Retina (tissue), 1 donor: ENCODE measurements at regions not wholly inside any gene's neighbourhood (a gene's known extent, or its start where the extent isn't known, plus 50 kb on each side); places are given as distances from the start of the nearest gene placed in this dataset.
"Not testable (repeated sequence)": the region's sequence is repeated elsewhere in the genome, so short reads cannot be mapped to it uniquely, and the experiment has no call there.

Experiments used
- DNase-seq: peaks from one replicate; pipeline ENCODE4 v3.0.0-alpha.2; 2016

GRCh38 chr13:54165581-54166215 is 1137.1 kb downstream of the OLFM4 start:
- DNase-seq = no peak

- no peak for DNase-seq
Measured at GRCh38 chr13:54173996-54174395, 1145.4 kb downstream of the OLFM4 start.

GRCh38 chr13:54175466-54175865 is 1146.9 kb downstream of the OLFM4 start:
- DNase-seq = no peak

GRCh38 chr13:54177466-54177865 is 1148.9 kb downstream of the OLFM4 start:
- no peak for DNase-seq

GRCh38 chr13:54183166-54183565 is 1154.6 kb downstream of the OLFM4 start:
- no peak for DNase-seq

- peak; percentile 13 for DNase-seq
Measured at GRCh38 chr13:54183728-54184127, 1155.1 kb downstream of the OLFM4 start.

GRCh38 chr13:54184576-54184975 is 1156.0 kb downstream of the OLFM4 start:
- DNase-seq = no peak

- DNase-seq = no peak
Measured at GRCh38 chr13:54185101-54185500, 1156.5 kb downstream of the OLFM4 start.

GRCh38 chr13:54185785-54186184 is 1157.2 kb downstream of the OLFM4 start:
- no peak for DNase-seq

GRCh38 chr13:54187461-54187860 is 1158.8 kb downstream of the OLFM4 start:
- DNase-seq = no peak

GRCh38 chr13:54194233-54195024 is 1165.8 kb downstream of the OLFM4 start:
- DNase-seq = no peak

- no peak for DNase-seq
Measured at GRCh38 chr13:54196684-54197083, 1168.1 kb downstream of the OLFM4 start.

- DNase-seq = no peak
Measured at GRCh38 chr13:54198911-54199310, 1170.3 kb downstream of the OLFM4 start.

GRCh38 chr13:54206626-54207025 is 1178.0 kb downstream of the OLFM4 start:
- DNase-seq = no peak

GRCh38 chr13:54210397-54211049 is 1181.9 kb downstream of the OLFM4 start:
- DNase-seq = no peak

GRCh38 chr13:54216221-54216620 is 1187.6 kb downstream of the OLFM4 start:
- DNase-seq = no peak

- no peak for DNase-seq
Measured at GRCh38 chr13:54226876-54227275, 1198.3 kb downstream of the OLFM4 start.

GRCh38 chr13:54232700-54233099 is 1204.1 kb downstream of the OLFM4 start:
- no peak for DNase-seq

GRCh38 chr13:54234607-54235006 is 1206.0 kb downstream of the OLFM4 start:
- DNase-seq = no peak

- DNase-seq = peak; percentile 12
Measured at GRCh38 chr13:54241719-54242118, 1213.1 kb downstream of the OLFM4 start.

- DNase-seq = no peak
Measured at GRCh38 chr13:54248306-54248705, 1219.7 kb downstream of the OLFM4 start.

- no peak for DNase-seq
Measured at GRCh38 chr13:54261856-54262255, 1233.2 kb downstream of the OLFM4 start.

GRCh38 chr13:54263868-54264267 is 1235.3 kb downstream of the OLFM4 start:
- no peak for DNase-seq

- not testable (repeated sequence) for DNase-seq
Measured at GRCh38 chr13:54267253-54267668, 1238.6 kb downstream of the OLFM4 start.
